Fibroblast of pulmonary artery (primary cell): ENCODE measurements at regions not wholly inside any gene's neighbourhood (a gene's known extent, or its start where the extent isn't known, plus 50 kb on each side); places are given as distances from the start of the nearest gene placed in this dataset.
A peak's percentile ranks its signal among the peaks of the same experiment; 100 is the strongest.
"Not testable (repeated sequence)": the region's sequence is repeated elsewhere in the genome, so short reads cannot be mapped to it uniquely, and the experiment has no call there.

Source experiments
- DNase-seq: peaks from one replicate; pipeline ENCODE4 v3.0.0-alpha.2; 2010; ENCODE audit warnings: low read depth
- H3K4me3 ChIP-seq: replicated peaks from 2 replicates; pipeline ENCODE4 v1.5.1; 2011; ENCODE audit warnings: low read depth, mild to moderate bottlenecking, control low read depth, low read length, moderate library complexity
- CTCF ChIP-seq: IDR thresholded peaks from 2 replicates; pipeline ENCODE4 v1.5.1; 2011; ENCODE audit warnings: mild to moderate bottlenecking, control low read depth, low read length, inconsistent platforms; ENCODE audit errors: missing control alignments

DNA sequence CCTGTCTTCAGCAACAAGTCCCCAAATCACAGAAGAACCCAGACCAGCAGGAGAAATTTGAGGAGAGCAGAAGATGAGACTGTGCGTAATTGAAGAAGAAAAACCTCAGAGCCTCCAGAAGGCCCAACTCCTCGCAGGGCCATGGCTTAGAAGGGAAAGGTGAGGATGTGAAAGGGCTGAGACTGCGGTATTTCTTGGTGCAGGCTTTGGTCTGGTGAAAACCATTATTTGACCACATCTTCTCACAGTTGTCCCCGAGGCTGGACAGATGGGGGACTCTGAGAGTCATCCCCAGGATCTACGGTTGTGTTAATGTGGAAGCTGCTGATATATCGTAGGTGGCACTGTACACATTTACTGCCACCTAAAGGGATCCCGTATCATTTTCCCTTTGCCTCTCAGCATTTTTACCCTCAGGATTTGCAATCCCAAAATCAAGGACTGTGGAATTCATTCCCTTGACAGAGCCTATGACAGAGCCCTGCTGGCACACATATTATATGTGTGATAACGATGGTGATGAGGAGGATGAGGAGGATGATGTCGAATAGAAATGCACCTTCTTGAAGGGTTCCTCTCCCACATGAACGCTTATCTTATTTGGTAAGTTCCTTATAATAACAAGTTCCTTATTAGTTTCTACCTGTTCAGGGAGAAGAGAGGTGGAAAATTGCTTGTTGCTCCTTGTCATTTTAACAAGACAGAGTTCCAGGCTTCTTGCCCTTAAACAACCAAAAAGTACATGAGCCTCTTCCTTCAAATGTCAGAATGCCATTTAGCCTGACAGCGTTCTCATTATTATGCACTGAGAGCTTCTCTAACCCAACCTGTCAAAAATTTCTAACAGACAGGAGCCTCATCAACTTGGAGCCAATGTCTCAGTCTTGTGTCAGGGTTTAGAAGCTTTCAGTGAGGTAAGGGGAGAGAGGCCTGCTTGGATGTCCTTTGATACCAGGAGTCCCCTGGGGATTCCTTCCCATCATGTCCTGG, 135.8 kb downstream of the PXDC1 start:
- no peak for TF ChIP-seq CTCF
- H3K4me3 ChIP-seq = no peak overlapping the region
- DNase-seq = no peak

DNA sequence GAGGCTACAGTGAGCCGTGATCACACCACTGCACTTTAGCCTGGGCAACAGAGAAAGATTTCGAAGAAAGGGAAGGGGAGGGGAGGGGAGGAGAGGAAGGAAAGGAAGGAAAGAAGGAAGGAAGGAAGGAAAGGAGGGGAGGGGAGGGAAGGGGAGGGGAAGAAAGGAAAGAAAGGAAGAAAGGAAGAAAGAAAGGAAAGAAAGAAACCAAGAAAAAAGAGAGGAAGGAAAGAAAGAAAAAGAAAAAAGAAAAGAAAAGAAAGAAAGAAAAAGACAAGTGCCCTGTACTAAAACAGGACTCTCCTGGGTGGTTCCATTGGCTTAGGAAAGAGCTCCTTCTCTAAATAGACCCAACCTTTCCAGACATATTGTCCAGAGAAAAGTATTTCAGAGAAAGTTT, 136.6 kb downstream of the PXDC1 start:
- no peak overlapping the region for H3K4me3 ChIP-seq
- no peak for DNase-seq
- TF ChIP-seq CTCF = no peak

DNA sequence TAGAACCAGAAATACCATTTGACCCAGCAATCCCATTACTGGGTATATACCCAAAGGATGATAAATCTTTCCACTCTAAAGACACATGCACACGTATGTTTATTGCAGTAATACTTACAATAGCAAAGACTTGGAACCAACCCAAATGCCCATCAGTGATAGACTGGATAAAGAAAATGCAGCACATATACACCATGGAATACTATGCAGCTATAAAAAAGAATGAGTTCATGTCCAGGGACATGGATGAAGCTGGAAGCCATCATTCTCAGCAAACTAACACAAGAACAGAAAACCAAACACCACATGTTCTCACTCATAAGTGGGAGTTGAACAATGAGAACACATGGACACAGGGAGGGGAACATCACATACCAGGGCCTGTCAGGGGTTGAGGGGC, 137.9 kb downstream of the PXDC1 start:
- DNase-seq, H3K4me3 ChIP-seq: not testable (repeated sequence)

- DNase-seq = peak; percentile 81
- TF ChIP-seq CTCF = no peak
- H3K4me3 ChIP-seq = no peak overlapping the region
These were observed 139.0 kb downstream of the PXDC1 start for GRCh38 chr6:3612341-3613041.

DNA sequence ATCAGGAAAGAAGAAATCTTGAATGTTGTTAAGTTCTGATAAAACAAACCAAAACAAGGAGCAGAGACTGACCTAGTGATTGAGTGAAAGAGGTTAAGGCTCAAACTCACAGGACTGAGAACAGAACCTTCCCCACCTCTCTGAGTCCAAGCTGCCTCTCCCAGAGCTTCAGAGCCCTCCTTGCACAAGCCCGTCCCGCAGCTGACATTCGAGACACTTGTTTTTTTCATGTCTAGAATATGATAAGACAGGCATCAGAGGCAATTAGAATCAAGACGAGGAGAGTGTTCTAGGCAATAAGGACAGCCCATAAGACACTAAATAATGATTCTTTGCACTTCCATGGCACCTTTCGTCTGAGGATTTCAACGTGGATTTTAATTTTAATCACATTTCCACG, 140.6 kb downstream of the PXDC1 start:
- no peak for TF ChIP-seq CTCF
- no peak for DNase-seq
- no peak overlapping the region for H3K4me3 ChIP-seq

- no peak for TF ChIP-seq CTCF
- DNase-seq = peak; percentile 7
- H3K4me3 ChIP-seq = no peak overlapping the region
These were observed 141.3 kb downstream of the PXDC1 start for GRCh38 chr6:3610206-3610605.

DNA sequence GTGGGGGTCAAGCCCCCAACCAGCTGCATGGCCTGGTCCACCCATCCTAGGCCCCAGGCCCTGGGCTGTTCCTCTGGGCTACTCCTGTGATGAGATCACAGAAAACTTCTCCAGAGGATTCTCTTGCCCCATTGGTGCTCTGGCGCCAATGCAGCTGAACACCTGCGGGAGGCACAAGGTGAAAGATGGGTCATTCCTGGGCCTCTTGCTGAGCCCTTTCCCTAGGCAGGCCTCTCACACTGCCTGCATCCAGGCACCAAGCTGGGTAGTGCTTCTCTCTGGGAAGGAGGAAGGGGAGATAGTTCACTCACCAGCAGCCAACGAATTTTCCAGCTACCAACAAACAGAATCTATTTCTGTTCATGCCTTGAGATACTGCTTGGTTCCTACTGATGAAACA, 142.1 kb downstream of the PXDC1 start:
- H3K4me3 ChIP-seq = no peak overlapping the region
- TF ChIP-seq CTCF = no peak
- DNase-seq = no peak
